ENCODE measurements at regions not wholly inside any gene's neighbourhood (a gene's known extent, or its start where the extent isn't known, plus 50 kb on each side); places are given as distances from the start of the nearest gene placed in this dataset.
"Not testable (repeated sequence)": the region's sequence is repeated elsewhere in the genome, so short reads cannot be mapped to it uniquely, and the experiment has no call there.

DNA sequence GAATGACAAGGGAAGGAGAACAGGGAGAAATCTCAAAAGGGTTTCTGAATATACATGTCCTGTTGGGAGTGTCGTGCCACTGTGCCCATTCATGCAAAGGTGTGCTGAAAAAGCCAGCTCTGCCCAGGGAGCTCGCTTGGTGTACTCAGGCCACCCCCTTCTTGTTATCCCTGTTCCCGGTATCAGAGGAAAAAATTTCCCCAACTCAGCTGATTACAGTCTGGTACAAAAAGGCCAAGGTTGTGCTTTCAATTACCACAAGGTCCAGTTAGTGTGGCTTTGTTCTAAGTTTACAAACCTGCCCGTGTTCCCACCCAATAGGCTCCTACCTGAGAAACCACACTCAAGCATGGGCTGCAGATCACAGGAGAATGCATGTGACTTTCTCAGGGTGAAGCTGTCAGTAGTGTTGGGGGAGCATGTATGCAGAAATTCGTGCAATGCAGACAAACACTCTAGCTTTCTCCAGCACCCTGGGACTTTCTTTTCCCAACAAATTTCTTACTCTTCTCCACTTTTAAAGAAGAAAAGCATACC lies 648.5 kb downstream of the NR2F2 start:
- no peak overlapping the region for H2AFZ ChIP-seq (ENCODE audit: low read length)
- no peak overlapping the region for H3K27ac ChIP-seq (ENCODE audit: insufficient read depth, low read length)
- TF ChIP-seq, protein P1, sequence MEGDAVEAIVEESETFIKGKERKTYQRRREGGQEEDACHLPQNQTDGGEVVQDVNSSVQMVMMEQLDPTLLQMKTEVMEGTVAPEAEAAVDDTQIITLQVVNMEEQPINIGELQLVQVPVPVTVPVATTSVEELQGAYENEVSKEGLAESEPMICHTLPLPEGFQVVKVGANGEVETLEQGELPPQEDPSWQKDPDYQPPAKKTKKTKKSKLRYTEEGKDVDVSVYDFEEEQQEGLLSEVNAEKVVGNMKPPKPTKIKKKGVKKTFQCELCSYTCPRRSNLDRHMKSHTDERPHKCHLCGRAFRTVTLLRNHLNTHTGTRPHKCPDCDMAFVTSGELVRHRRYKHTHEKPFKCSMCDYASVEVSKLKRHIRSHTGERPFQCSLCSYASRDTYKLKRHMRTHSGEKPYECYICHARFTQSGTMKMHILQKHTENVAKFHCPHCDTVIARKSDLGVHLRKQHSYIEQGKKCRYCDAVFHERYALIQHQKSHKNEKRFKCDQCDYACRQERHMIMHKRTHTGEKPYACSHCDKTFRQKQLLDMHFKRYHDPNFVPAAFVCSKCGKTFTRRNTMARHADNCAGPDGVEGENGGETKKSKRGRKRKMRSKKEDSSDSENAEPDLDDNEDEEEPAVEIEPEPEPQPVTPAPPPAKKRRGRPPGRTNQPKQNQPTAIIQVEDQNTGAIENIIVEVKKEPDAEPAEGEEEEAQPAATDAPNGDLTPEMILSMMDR (conservative IDR thresholded peaks at IDR 0.05 in 1 of 2, IDR thresholded peaks at IDR 0.05 in 1 of 2; ENCODE audit: low read depth in 1 of 2, low read length in 2 of 2) = no peak
- TF ChIP-seq EZH2 (IDR thresholded peaks at IDR 0.05; ENCODE audit: low read length, missing control alignments) = no peak
- no peaks in the 10 kb centered on the region for H3K79me2 ChIP-seq (ENCODE audit: control insufficient read depth, insufficient read depth, low read length)
- H3K9me3 ChIP-seq (ENCODE audit: control insufficient read depth, insufficient read depth, low read depth, low read length) = no peaks in the 10 kb centered on the region
- no peaks in the 10 kb centered on the region for H3K4me1 ChIP-seq (ENCODE audit: control insufficient read depth, extremely low read depth, insufficient read depth, low read length)
- no peak for DNase-seq (ENCODE audit: low read depth in 2 of 2)
- H3K36me3 ChIP-seq (ENCODE audit: control insufficient read depth, insufficient read depth, low read length) = no peaks in the 10 kb centered on the region
- H3K27me3 ChIP-seq (ENCODE audit: control insufficient read depth, insufficient read depth, low read length) = no peaks in the 10 kb centered on the region
- H3K4me2 ChIP-seq (ENCODE audit: extremely low read depth, insufficient read depth, low read length) = no peak overlapping the region
- H4K20me1 ChIP-seq (ENCODE audit: control insufficient read depth, extremely low read depth, insufficient read depth, low read length) = no peaks in the 10 kb centered on the region
- no peak overlapping the region for H3K9ac ChIP-seq (ENCODE audit: insufficient read depth, low read length)
- H3K4me3 ChIP-seq (replicated peaks in 1 of 4; ENCODE audit: control extremely low read depth in 1 of 4, insufficient read depth in 1 of 4, low read depth in 3 of 4, low read length in 4 of 4) = no peak overlapping the region

DNA sequence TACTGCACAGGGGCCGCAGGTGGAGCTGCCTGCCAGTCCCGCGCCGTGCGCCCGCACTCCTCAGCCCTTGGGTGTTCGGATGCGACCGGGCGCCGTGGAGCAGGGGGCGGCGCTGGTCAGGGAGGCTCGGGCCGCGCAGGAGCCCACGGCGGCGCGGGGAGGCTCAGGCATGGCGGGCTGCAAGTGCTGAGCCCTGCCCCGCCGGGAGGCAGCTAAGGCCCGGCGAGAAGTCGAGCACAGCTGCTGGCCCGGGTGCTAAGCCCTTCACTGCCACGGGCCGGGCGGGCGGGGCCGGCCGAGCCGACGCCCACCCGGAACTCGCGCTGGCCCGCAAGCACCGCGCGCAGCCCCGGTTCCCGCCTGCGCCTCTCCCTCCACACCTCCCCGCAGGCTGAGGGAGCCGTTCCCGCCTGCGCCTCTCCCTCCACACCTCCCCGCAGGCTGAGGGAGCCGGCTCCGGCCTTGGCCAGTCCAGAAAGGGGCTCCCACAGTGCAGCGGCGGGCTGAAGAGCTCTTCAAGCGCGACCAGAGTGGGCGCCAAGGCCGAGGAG lies 653.7 kb downstream of the NR2F2 start:
- not testable (repeated sequence) for H3K4me2 ChIP-seq (ENCODE audit: extremely low read depth, insufficient read depth, low read length); H2AFZ ChIP-seq (ENCODE audit: low read length); H3K4me1 ChIP-seq (ENCODE audit: control insufficient read depth, extremely low read depth, insufficient read depth, low read length); H3K9me3 ChIP-seq (ENCODE audit: control insufficient read depth, insufficient read depth, low read depth, low read length); H4K20me1 ChIP-seq (ENCODE audit: control insufficient read depth, extremely low read depth, insufficient read depth, low read length); H3K9ac ChIP-seq (ENCODE audit: insufficient read depth, low read length); H3K79me2 ChIP-seq (ENCODE audit: control insufficient read depth, insufficient read depth, low read length); H3K36me3 ChIP-seq (ENCODE audit: control insufficient read depth, insufficient read depth, low read length); H3K27ac ChIP-seq (ENCODE audit: insufficient read depth, low read length); H3K27me3 ChIP-seq (ENCODE audit: control insufficient read depth, insufficient read depth, low read length); DNase-seq (ENCODE audit: low read depth in 2 of 2); H3K4me3 ChIP-seq (replicated peaks in 1 of 4; ENCODE audit: control extremely low read depth in 1 of 4, insufficient read depth in 1 of 4, low read depth in 3 of 4, low read length in 4 of 4)

DNA sequence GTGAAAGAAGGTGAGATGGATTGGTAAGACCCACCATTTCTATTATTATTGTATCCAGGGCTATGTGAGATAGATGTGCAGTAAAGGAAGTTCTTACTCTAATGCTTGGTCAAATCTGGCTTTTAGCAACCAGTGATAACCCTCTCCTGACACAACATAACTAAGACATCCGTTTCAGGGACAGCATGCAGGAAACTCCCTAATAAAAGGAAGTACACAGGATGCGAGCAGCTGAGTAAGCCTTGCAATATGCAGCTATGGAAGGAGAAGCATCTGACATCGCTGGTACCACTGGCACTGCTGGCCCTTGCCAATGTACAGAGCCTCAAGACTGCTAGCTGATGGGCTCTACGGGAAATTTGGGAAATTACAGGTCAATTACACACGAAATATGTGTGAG lies 662.3 kb downstream of the NR2F2 start:
- Histone ChIP-seq H3K36me3 (ENCODE audit: control insufficient read depth, insufficient read depth, low read length) (no peaks in the 10 kb centered on the region), H3K4me2 (ENCODE audit: extremely low read depth, insufficient read depth, low read length) (no peak overlapping the region), H2AFZ (ENCODE audit: low read length) (no peak overlapping the region), H3K27me3 (ENCODE audit: control insufficient read depth, insufficient read depth, low read length) (no peaks in the 10 kb centered on the region), H3K4me3 (replicated peaks in 1 of 4; ENCODE audit: control extremely low read depth in 1 of 4, insufficient read depth in 1 of 4, low read depth in 3 of 4, low read length in 4 of 4) (no peak overlapping the region), H3K9ac (ENCODE audit: insufficient read depth, low read length) (no peak overlapping the region), H3K4me1 (ENCODE audit: control insufficient read depth, extremely low read depth, insufficient read depth, low read length) (no peaks in the 10 kb centered on the region), H4K20me1 (ENCODE audit: control insufficient read depth, extremely low read depth, insufficient read depth, low read length) (no peaks in the 10 kb centered on the region), H3K9me3 (ENCODE audit: control insufficient read depth, insufficient read depth, low read depth, low read length) (no peaks in the 10 kb centered on the region), H3K27ac (ENCODE audit: insufficient read depth, low read length) (no peak overlapping the region), H3K79me2 (ENCODE audit: control insufficient read depth, insufficient read depth, low read length) (no peaks in the 10 kb centered on the region)
- TF ChIP-seq, protein P1 (conservative IDR thresholded peaks at IDR 0.05 in 1 of 2, IDR thresholded peaks at IDR 0.05 in 1 of 2; ENCODE audit: low read depth in 1 of 2, low read length in 2 of 2) = no peak
- no peak for DNase-seq (ENCODE audit: low read depth in 2 of 2)

All from fibroblast of lung (primary cell).